HG03460 (cell line): ENCODE measurements at regions not wholly inside any gene's neighbourhood (a gene's known extent, or its start where the extent isn't known, plus 50 kb on each side); places are given as distances from the start of the nearest gene placed in this dataset.
"Not testable (repeated sequence)": the region's sequence is repeated elsewhere in the genome, so short reads cannot be mapped to it uniquely, and the experiment has no call there.

ENCODE experiments used
- ATAC-seq: cut with Tn5 transposase; IDR thresholded peaks from one replicate; pipeline ENCODE4 v1.9.1; 2021; ENCODE audit not compliant: unreplicated experiment

DNA sequence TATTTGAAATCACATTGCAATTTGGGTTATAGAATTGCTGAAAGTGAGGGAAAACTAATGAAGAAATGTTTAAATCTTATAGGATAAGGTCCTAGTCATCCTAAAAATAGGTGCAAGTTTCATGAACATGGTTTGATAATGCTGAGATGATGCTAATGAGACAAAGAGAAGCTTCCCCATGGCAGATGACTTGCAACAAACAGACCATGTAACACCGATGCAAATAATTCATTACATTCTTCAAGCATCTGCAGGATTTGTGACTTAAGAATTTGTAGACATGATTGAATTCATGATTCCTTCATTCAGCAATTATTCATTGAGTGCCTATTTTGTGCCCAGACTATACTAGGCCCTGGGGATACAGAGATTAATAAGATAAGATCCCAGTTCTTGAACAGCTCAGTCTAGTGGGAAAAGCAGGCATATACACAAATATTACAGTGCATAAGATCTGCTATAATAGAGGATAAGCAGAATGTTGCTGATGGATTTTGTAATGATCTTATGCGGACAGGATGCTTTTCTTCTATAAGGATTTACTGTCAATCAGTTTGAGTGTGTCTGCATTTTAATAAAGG, 367.9 kb upstream of the GBE1 start:
- ATAC-seq: no peak

DNA sequence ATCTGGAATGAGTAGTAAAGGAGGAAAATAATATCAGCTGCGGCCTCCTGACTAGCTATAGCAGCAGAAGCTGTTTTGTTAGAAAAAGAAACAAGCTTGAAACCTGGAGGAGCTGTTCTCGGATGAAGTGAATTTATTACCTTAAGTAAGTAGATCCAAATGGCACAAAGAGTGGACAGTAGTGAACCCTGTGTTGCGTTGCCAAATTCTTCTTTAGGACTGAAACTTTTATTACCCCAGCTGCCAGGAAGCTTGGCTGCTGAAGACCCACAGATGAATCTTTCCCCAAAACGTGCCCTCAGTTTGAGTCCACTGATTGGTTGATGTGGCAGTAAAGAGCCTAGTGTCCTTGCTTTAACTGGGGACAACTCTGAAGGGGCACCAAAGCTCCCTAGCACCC, 366.8 kb upstream of the GBE1 start:
- no peak for ATAC-seq

DNA sequence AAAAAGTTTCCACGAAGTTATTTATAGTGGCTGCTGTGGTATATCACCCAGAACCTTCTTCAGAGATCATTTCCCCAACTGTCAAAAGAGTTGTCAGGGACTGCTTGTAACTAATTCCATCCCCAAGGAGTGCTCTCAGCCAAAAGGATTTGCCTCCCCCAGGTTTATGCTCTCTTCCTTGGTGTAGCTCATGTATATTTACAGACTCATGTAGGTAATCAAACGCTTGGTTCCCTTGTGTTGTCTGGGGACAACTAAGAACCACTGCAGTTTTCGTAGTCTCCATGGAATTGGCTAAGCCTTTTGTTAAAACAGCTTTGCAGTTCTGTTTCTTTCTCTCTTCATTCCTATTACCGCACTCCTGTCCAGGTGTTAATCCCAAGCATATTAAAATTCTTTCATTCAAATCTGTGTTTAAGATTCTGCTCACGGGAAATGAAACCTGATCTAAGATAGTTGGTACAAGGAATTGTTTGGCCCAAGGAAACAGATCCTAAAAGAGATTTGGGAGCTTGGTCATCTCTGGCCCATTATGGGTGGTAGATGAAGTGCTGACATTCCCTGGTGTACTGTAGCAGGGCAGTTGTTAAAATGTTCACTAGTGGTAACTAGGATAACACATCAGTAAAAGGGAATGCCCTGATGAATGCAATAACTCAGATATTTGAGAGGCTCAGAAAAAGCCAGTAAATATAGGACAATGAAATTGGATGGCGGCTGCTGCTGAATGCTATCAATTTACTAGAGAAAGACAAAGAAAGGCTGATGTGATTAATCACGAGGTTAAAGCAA, 361.3 kb upstream of the GBE1 start:
- no peak for ATAC-seq

DNA sequence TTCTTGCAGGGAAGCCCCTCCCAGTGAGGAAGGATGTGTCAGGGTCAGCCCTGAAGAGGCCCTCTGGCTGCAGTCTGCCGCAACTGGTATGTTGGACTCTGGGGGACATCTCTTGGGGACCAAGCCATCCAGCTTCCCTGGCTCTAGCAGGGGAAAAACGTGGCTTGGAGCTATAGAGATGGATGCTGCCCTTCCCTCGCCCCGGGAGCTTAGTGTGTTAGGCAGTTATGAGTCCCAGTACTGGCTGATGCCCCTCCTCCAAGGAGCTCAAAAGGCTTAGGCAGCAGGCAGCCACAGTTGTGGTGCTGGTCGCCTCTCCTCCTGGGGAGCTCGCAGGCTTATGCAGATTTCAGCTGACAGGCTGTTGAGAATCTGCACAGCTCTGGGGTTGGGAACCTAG, 353.1 kb upstream of the GBE1 start:
- ATAC-seq: no peak

DNA sequence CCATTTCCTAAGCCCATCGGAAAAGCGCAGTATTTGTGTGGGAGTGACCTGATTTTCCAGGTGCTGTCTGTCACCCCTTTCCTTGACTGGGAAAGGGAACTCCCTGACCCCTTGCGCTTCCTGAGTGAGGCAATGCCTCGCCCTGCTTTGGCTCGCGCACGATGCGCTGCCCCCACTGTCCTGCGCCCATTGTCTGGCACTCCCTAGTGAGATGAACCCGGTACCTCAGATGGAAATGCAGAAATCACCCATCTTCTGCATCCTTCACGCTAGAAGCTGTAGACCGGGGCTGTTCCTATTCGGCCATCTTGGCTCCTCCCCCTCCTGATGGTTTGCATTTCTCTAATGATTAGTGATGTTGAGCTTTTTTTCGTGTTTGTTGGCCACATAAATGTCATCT, 349.3 kb upstream of the GBE1 start:
- ATAC-seq: not testable (repeated sequence)

DNA sequence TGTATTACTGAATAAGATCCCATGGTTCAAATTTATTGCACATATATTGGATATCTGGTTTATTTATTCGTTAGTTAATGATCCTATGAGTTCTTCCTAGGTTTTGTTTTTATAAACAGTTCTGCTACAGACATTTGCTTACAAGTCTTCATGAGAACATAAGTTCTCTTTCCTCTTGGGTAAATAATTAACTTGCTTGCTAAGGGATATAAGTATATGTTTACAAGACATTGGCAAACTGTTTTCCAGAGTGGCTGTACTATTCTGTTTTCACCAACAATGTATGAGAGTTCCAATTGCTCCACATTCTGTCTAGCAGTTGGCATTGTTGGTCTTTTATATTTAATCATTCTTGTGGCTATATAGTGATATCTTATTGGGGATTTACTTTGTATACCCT, 341.8 kb upstream of the GBE1 start:
- no peak for ATAC-seq

DNA sequence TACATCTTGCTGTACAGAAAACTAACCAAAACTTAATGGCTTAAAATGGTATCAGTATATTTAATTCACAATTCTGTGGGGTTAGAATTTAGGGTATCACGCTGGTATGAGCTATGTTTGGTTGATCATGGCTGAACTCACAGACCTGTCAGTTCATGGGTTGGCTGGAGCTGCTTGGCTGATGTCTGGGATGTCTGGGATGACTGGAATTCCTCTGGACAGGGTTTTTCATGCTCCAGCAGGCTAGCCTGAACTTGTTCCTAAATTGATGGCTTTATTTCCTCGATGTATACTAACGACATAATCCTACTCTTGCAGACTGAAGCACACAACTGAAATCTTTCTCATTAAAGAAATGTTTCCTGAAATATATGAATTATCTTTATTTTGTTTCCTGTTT, 338.9 kb upstream of the GBE1 start:
- no peak for ATAC-seq

DNA sequence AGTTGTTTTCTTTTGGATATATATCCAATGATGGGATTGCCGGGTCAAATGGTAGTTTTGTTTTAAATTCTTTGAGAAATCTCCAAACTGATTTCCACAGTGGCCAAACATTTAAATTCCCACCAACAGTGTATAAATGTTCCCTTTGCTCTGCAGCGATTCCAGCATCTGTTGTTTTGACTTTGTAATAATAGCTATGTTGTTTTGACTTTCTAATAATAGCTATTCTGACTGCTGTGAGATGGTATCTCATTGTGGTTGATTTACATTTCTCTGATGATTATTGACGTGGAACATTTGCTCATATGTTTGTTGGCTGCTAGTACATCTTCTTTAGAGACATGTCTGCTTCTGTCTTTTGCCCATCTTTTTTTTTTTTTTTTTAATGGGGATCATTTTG, 332.2 kb upstream of the GBE1 start:
- no peak for ATAC-seq

DNA sequence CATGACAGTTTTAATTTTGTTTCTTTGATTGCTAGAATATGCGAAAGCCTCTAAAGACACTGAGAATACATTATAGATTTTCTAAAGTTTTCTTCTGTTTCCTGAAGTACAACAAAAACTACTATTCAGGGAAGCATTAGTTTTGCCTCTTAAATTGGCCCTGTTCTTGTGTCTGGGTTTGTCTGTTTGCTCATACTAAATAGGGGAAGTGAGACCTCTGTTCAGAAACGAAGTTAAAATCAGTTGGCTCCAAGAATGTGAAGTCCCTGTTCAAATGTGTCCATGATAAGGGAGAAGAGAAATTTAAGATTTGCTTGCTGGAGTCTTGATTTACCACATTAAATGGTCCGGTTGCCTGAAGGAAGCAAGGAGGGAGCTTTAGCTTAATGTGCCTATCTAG, 327.3 kb upstream of the GBE1 start:
- no peak for ATAC-seq

DNA sequence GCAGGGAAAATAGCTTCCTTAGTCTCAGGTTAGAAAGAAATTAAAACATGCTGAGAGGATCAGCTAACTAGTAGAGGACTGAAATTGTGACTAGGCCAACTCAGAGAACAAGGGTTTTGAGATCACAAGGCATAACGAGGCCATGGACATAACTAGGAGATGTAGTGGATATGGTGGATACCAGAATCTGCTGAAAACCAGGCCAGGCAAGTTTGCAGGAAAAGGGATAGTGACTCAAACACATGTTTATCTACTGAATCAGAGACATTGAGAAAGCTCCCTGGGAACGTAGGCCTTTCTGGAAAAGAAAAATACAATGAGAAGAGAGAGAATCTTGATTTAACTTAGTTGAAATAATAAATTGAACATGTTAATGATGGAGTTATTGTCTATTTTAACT, 326.5 kb upstream of the GBE1 start:
- no peak for ATAC-seq

DNA sequence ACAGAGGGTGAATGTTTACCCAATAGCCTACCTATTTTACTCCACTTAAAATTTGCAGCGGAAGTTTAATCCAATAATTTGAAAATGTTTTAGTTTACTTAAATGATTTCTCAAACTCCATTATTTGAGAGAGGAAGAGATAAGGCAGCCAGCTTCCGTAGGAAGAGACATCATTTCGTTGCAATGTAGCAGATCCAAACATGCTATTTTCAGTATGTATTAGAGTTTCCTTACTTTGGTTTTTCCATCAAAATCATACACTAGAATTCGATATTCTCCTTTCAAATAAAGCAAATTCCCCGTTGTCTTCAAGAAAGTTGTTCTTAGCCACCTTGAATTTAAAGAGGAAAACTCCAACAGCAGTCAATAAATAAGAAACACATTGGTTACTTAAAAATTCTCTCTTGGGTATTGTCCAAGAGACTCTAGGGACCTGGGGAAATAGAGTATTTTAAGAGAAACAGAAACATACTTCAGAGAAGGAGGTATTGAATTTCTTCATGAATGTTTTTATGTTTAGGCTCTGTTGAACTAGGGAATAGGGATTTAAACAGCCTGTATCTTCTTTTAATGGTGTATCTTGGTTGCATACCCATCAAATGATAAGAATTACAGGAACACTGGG, 324.5 kb upstream of the GBE1 start:
- no peak for ATAC-seq

DNA sequence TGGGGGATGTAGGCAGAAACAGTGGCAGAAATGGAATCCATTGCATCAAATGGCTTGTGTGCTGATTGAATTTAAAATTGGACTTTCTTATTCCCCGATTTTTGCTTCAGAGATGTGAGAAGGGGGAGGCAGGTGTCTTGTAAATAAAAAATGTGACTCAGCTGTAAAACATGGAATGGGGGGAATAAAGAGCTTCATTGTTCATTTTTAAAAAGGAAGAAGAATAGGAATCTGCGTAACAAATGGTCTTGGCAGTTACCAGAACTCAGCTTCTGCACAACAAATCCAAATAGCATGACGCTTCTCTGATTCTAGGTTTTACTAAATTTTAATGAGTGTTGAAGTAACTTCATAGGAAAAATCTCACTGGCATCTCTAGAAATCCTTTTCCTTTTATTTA, 323.9 kb upstream of the GBE1 start:
- ATAC-seq: no peak

DNA sequence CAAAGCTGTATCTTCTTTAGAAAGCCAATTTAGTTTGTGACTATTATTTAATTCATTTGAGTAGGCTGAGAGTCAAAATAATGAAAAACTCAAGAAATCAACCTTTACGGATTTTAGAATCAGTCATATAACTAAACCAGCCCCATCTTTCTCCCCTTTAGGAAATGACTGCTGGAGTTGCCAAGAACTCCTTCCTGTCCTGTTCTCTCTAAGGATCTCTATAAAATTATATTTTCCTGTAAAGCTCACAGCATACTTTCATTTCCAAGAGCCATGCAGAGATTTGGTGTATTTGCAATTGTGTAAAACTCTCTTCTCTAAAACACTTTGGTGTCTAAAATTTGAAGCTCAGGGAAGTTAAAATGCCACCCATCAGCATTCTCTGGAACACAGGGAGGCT, 323.4 kb upstream of the GBE1 start:
- ATAC-seq: no peak

DNA sequence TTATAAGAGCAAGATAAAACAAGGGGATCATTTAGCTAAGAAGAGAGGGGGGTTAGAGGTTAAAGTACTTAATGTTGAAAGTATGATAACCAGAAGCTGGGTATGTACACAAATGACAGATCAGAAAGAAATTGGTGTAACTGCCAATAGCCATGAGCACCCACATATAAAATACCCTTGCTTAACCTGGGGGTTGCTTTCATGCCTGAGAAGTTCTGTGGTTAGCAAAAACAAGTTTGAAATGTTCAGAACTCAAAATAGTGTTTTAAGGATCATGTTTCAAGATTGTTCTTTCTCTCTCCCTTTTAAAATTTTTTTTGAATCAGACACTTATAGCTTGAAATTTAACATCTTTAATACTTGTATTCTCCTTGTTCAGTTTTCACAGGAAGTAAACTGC, 321.4 kb upstream of the GBE1 start:
- no peak for ATAC-seq

DNA sequence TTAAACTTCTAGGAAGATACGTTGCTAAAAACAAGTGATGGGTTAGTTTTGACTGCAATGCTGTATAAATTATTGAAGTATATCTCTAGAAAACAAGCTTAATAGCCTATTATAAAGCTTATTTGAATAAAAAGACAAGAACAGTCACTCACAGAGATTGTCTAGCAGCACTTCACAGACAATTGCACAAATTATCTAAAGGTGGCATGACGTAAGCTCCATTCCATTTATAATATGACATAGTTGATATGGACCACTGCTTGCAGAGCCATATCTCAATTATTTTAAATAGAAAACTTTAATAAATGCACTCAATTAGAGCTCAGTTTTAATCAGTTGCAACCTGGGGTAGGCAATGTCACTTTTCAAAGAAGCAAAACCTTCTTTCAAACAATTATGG, 319.9 kb upstream of the GBE1 start:
- ATAC-seq: no peak

DNA sequence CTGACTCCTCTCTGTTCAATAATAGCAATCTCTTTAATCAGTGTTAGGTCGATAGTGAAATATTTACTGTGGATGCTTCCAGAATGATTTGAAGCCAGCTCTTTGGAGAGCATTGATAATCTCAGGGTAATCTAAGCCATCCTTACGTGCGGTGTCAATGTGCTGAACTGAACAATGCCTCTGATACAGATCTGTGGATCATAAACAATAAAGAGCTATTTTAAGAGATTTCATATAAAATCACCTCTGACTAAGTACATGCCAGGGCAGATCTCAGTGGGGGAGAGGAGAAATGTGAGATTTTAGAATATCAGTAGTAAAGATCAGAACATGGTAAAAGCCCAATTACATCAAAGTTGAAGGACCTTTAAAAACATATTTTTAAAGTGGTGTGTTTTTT, 319.3 kb upstream of the GBE1 start:
- ATAC-seq: no peak

DNA sequence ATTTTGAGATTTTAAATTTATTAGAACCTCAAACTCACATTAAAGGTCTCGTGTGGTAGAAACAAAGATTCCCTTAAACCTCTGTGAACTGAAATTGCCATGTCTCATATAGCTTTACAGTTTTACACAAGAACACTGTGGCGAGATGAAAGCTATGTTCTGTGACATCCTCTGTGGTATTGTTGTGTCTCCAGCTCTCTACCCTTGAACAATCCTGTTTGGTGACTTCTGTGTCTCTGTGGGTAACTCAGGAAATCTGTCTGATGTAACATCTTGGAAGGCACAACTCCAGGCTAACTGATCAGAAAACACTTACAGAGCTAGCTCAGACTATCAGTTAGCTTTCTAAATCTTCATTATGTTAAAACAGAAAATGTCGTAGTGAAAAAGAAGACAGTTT, 318.8 kb upstream of the GBE1 start:
- ATAC-seq: no peak

DNA sequence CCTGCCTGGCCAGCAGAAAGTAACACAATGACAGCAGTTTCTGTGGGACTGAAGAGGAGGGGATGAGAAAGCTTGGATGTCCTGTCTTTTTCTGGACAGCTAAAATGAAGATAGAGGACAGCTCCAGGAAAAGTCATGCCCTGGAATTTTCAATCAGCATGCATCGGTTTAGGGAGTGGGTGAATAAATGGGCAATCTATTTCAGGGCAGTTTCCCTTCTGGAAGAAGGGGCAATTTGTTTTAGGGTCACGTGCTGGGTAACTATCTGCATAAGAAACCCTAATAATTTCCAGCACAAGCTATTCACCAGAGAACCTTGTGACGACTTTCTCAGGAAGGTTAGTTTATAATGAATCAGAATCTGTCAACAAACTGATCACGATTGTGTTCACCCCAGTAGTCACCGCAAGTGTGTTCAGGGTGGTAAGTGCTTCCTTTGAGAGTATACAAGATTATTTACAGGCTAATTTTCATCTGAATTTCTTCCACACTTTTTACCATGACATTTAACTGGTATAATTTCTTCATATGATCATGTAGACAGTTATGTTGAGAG, 318.0 kb upstream of the GBE1 start:
- no peak for ATAC-seq

DNA sequence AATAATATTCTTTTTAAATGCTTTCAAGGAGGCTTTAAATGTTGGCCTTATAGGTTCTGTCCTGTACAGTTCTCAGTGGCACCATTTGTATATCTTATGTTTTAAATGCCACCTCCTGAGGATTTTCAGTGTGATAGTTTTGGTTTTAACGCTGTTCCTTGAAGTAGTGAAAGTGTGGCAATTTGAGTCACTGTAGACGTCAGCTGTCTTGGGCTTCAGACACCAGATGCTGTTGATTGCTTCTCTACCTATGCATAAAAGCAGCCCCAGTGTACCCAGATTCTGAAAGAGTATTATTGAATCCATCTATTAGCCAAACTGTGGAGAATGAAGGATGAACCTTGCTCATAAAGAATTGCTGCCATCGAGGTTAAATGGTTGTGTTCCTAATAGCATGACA, 316.8 kb upstream of the GBE1 start:
- no peak for ATAC-seq

DNA sequence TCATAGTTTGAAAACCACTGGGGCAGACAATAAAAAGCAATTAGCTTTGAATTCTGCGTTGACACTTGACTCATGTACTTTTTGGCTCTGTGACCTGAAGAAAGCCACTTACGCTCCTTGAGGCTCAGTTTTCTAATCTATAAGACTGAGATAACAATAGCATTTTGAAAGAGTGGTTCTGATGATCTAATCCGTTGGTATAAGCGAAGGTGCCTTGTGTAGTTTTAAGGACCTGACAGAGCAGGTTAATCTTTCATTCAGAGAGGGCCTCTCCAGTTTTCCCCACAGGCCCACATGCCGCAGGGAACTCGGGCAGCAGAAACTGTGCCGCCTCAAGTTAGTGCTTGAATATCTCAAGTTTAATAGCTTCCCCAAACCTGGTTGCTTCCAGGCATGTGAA, 306.0 kb upstream of the GBE1 start:
- no peak for ATAC-seq

DNA sequence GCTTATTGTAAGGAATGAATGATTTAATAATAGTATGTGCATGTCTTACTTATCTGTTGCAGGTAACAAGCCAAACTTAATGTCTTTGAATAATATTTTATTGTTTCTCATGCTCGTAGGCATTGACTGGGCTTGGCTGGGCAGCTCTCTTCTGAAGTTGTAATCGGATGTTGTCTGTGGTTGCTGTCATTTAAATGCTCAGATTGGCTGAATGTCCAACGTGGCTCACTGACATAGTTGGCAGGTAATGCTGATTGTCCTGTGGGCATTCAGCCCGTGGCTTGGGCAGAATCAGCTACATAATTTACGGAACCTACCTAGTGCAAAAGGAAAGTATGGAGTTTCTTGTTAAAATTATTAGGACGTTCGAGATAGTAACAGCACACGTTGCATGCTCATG, 297.4 kb upstream of the GBE1 start:
- ATAC-seq: no peak

DNA sequence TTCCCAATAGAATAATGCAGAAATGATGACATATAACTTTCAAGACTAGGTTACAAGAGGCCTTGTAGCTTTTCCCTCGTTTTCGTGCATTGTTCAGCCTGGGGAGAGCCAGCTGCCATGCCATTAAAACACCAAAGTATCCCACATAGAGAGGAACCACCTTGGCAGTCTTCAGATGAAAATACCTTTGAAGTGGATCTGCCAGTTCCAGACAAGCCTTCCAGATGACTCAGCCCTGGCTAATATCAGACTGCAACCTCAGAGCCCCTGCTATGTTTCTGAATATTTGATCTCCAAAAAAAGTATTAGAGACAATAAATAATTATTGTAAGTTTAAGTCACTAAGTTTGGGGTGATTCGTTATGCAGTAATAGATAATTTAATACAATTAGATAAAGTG, 294.3 kb upstream of the GBE1 start:
- no peak for ATAC-seq
